DND-41 (cell line): ENCODE measurements at regions not wholly inside any gene's neighbourhood (a gene's known extent, or its start where the extent isn't known, plus 50 kb on each side); places are given as distances from the start of the nearest gene placed in this dataset.
"Not testable (repeated sequence)": the region's sequence is repeated elsewhere in the genome, so short reads cannot be mapped to it uniquely, and the experiment has no call there.

Experiments used
- ATAC-seq: fragments of 200-7000 bp; cut with Tn5 transposase; 3 replicates; pipeline ENCODE4 v1.9.1; 2021; ENCODE audit warnings: low read depth; ENCODE audit not compliant: insufficient read depth
- DNase-seq: peaks from one replicate; pipeline ENCODE4 v3.0.0-alpha.2; 2020
- H2AFZ ChIP-seq: 2 replicates; pipeline ENCODE4 v1.6.0; 2012; ENCODE audit warnings: low read depth, low read length
- H3K27ac ChIP-seq: 2 replicates; pipeline ENCODE4 v1.5.1; 2012; ENCODE audit warnings: low read length, inconsistent platforms
- H3K27me3 ChIP-seq: fragments of 200-600 bp; sonication (generic); 2 replicates; pipeline ENCODE4 v1.6.0; 2012; ENCODE audit warnings: low read length, mild to moderate bottlenecking, inconsistent platforms; ENCODE audit not compliant: insufficient read depth, poor library complexity
- H3K36me3 ChIP-seq: 2 replicates; pipeline ENCODE4 v1.5.1; 2012; ENCODE audit warnings: low read length, inconsistent platforms; ENCODE audit not compliant: insufficient read depth
- H3K4me1 ChIP-seq: 2 replicates; pipeline ENCODE4 v1.5.1; 2012; ENCODE audit warnings: mild to moderate bottlenecking, low read length; ENCODE audit not compliant: insufficient read depth
- H3K4me2 ChIP-seq: 2 replicates; pipeline ENCODE4 v1.6.0; 2012; ENCODE audit warnings: mild to moderate bottlenecking, moderate library complexity, low read length, inconsistent platforms; ENCODE audit not compliant: insufficient read depth
- H3K4me3 ChIP-seq, 2 experiments: fragments of 200-600 bp in 1 of 2; shearing (Covaris generic) in 1 of 2; 2 replicates each; pipeline ENCODE4 v1.5.1; 2012 to 2016; ENCODE audit warnings: inconsistent platforms in 2 of 2, low read length in 2 of 2, mild to moderate bottlenecking in 2 of 2, low read depth in 1 of 2, moderate library complexity in 1 of 2
- H3K79me2 ChIP-seq: 2 replicates; pipeline ENCODE4 v1.6.0; 2012; ENCODE audit warnings: low read length, inconsistent platforms; ENCODE audit not compliant: insufficient read depth
- H3K9ac ChIP-seq: 2 replicates; pipeline ENCODE4 v1.6.0; 2012; ENCODE audit warnings: low read depth, mild to moderate bottlenecking, inconsistent platforms, low read length, moderate library complexity
- H3K9me3 ChIP-seq: 2 replicates; pipeline ENCODE4 v1.5.1; 2012; ENCODE audit warnings: low read length, moderate library complexity, mild to moderate bottlenecking, inconsistent platforms; ENCODE audit not compliant: insufficient read depth, severe bottlenecking
- H4K20me1 ChIP-seq: 2 replicates; pipeline ENCODE4 v1.6.0; 2012; ENCODE audit warnings: low read length; ENCODE audit not compliant: insufficient read depth
- EZH2 ChIP-seq: IDR thresholded peaks from 3 replicates; pipeline ENCODE4 v1.6.1; 2012; ENCODE audit warnings: borderline replicate concordance, low read depth, mild to moderate bottlenecking, moderate library complexity, low read length, inconsistent platforms; ENCODE audit not compliant: severe bottlenecking
- TF ChIP-seq, protein P1 (sequence below): IDR thresholded peaks from 2 replicates; pipeline ENCODE4 v1.5.1; 2012; ENCODE audit warnings: borderline replicate concordance, low read length, moderate library complexity, mild to moderate bottlenecking; ENCODE audit not compliant: poor library complexity, severe bottlenecking; ENCODE audit errors: extremely low read depth

DNA sequence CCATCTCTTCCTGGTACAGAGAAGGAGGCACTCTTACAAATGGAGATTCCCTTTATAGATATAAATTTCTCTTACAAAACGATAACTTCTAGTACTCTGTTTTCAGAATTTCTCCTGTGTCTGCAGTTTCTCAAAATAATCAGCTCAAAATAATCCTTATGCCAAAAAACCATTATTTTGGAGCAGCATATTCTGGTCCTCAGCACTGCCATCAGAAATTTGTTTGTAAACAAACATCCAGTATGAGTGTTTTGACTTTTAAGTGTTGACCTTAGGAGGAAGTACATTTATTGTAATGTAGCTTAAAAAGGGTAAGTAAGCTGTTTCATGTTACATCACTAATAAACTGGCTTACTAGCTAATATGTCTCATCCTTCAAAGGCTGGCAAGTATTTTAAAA, 52.8 kb upstream of the SNAPC3 start:
- no peak for DNase-seq
- Histone ChIP-seq H4K20me1 (no peaks in the 10 kb centered on the region), H2AFZ (no peak overlapping the region), H3K27me3 (no peaks in the 10 kb centered on the region), H3K9me3 (no peaks in the 10 kb centered on the region), H3K4me2 (no peak overlapping the region), H3K9ac (no peak overlapping the region), H3K79me2 (no peaks in the 10 kb centered on the region), H3K4me3 (no peak overlapping the region), H3K4me1 (no peaks in the 10 kb centered on the region), H3K27ac (no peak overlapping the region), H3K36me3 (no peaks in the 10 kb centered on the region)
- TF ChIP-seq EZH2 = no peak
- TF ChIP-seq, protein P1, sequence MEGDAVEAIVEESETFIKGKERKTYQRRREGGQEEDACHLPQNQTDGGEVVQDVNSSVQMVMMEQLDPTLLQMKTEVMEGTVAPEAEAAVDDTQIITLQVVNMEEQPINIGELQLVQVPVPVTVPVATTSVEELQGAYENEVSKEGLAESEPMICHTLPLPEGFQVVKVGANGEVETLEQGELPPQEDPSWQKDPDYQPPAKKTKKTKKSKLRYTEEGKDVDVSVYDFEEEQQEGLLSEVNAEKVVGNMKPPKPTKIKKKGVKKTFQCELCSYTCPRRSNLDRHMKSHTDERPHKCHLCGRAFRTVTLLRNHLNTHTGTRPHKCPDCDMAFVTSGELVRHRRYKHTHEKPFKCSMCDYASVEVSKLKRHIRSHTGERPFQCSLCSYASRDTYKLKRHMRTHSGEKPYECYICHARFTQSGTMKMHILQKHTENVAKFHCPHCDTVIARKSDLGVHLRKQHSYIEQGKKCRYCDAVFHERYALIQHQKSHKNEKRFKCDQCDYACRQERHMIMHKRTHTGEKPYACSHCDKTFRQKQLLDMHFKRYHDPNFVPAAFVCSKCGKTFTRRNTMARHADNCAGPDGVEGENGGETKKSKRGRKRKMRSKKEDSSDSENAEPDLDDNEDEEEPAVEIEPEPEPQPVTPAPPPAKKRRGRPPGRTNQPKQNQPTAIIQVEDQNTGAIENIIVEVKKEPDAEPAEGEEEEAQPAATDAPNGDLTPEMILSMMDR = no peak
- ATAC-seq = no peak

DNA sequence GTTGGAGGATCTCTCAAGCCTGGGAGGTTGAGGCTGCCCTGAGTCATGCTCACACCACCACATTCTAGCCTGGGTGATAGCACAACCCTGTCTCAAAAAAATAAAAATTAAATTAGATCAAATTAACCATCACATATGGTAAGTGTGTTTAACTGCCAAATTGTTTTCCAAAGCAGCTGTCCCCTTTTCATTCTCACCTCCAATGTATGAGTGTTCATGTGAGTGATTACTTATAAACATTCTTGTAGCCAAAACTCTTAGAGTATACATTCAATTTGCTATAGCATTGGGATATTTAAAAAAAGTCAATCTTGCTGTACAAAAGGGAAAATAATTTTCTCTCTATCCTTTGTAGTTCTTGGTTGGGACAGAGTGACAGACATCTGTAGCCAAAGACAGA, 53.4 kb upstream of the SNAPC3 start:
- Histone ChIP-seq H3K36me3 (no peaks in the 10 kb centered on the region), H3K27me3 (no peaks in the 10 kb centered on the region), H3K9me3 (no peaks in the 10 kb centered on the region), H2AFZ (no peak overlapping the region), H3K4me2 (no peak overlapping the region), H3K27ac (no peak overlapping the region), H3K4me3 (no peak overlapping the region), H3K9ac (no peak overlapping the region), H3K4me1 (no peaks in the 10 kb centered on the region), H4K20me1 (no peaks in the 10 kb centered on the region), H3K79me2 (no peaks in the 10 kb centered on the region)
- TF ChIP-seq EZH2 = no peak
- TF ChIP-seq, protein P1 = no peak
- no peak for ATAC-seq
- no peak for DNase-seq

DNA sequence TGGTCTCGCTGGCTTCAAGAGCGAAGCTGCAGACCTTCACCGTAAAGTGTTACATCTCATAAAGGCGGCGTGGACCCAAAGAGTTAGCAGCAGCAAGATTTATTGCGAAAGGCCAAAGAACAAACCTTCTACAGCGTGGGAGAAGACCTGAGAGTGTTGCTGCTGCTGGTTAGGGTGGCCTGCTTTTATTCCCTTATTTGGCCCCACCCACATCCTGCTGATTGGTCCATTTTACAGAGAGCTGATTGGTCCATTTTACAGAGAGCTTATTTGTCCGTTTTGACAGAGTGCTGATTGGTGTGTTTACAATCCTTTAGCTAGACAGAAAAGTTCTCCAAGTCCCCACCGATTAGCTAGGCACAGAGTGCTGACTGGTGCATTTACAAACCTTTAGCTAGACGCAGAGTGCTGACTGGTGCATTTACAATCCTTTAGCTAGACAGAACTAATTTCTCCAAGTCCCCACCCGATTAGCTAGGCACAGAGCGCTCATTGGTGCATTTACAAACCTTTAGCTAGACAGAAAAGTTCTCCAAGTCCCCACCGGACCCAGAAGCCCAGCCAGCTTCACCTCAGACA, 57.6 kb upstream of the SNAPC3 start:
- DNase-seq, H3K9ac ChIP-seq, H3K4me1 ChIP-seq, H3K79me2 ChIP-seq, H3K9me3 ChIP-seq, ATAC-seq, H2AFZ ChIP-seq, H3K27me3 ChIP-seq, H3K27ac ChIP-seq, H3K4me3 ChIP-seq, H3K4me2 ChIP-seq, H3K36me3 ChIP-seq, H4K20me1 ChIP-seq: not testable (repeated sequence)

DNA sequence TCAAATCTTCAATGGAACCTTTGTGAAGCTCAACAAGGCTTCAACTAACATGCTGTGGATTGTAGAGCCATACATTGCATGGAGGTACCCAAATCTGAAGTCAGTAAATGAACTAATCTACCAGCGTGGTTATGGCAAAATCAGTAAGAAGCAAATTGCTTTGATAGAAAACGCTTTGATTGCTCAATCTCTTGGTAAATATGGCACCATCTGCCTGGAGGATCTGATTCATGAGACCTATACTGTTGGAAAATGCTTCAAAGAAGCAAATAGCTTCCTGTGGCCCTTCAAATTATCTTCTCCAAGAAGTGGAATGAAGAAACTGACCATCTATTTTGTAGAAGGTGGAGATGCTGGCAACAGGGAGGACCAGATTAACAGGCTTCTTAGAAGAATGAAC, 54.7 kb upstream of the TTC39B start:
- Histone ChIP-seq H3K4me3 (no peak overlapping the region), H2AFZ (no peak overlapping the region), H3K4me1 (no peaks in the 10 kb centered on the region), H4K20me1 (no peaks in the 10 kb centered on the region), H3K27me3 (no peaks in the 10 kb centered on the region), H3K79me2 (no peaks in the 10 kb centered on the region), H3K36me3 (no peaks in the 10 kb centered on the region), H3K27ac (no peak overlapping the region), H3K4me2 (no peak overlapping the region), H3K9ac (no peak overlapping the region), H3K9me3 (no peaks in the 10 kb centered on the region)
- DNase-seq = no peak
- TF ChIP-seq, protein P1 = no peak
- no peak for TF ChIP-seq EZH2
- no peak for ATAC-seq
